HEK293 (cell line): ENCODE measurements at regions not wholly inside any gene's neighbourhood (a gene's known extent, or its start where the extent isn't known, plus 50 kb on each side); places are given as distances from the start of the nearest gene placed in this dataset.

ENCODE experiments used
- CTCF ChIA-PET: fragments of 350-600 bp; formaldehyde crosslinking; extraction: SDS; loops from one replicate; lab custom pipeline; 2021; ENCODE audit warnings: antibody characterized with exemption; lab: Yijun Ruan, JAX
- POLR2A ChIA-PET: fragments of 300-600 bp; formaldehyde crosslinking; extraction: SDS; loops from one replicate; lab custom pipeline; 2020; ENCODE audit warnings: antibody characterized with exemption, inconsistent platforms; lab: Yijun Ruan, JAX
- H3K27ac ChIP-seq: fragments of 200-500 bp; sonication (Bioruptor generic); 2 replicates; pipeline ENCODE4 v1.5.1; 2014; ENCODE audit warnings: low read depth, low read length, control low read depth, inconsistent platforms; ENCODE audit errors: extremely low read depth
- H3K36me3 ChIP-seq, 2 experiments: fragments of 200-500 bp in 1 of 2; sonication (Bioruptor generic) in 1 of 2; 1 replicate in 1 of 2; 2 replicates in 1 of 2; pipeline ENCODE4 v1.5.1; 2014 to 2017; ENCODE audit warnings: inconsistent platforms in 2 of 2, low read length in 2 of 2; ENCODE audit not compliant: control insufficient read depth in 2 of 2, insufficient read depth in 1 of 2
- H3K4me1 ChIP-seq: fragments of 200-500 bp; sonication (Bioruptor generic); 2 replicates; pipeline ENCODE4 v1.5.1; 2014; ENCODE audit warnings: mild to moderate bottlenecking, low read length, inconsistent platforms; ENCODE audit not compliant: control insufficient read depth, insufficient read depth
- H3K4me3 ChIP-seq: 2 replicates; pipeline ENCODE4 v1.5.1; 2011; ENCODE audit warnings: low read depth, mild to moderate bottlenecking, control low read depth, low read length, moderate library complexity
- H3K9me3 ChIP-seq: fragments of 200-500 bp; sonication (Bioruptor generic); 2 replicates; pipeline ENCODE4 v1.5.1; 2014; ENCODE audit warnings: low read depth, low read length, inconsistent platforms; ENCODE audit not compliant: control insufficient read depth, insufficient read depth
- BCL11B ChIP-seq: fragments of 450-650 bp; formaldehyde crosslinking; IDR thresholded peaks from 2 replicates; pipeline ENCODE4 v1.5.1; 2016; ENCODE audit warnings: low read depth, missing biosample characterization, missing genetic modification characterization
- HOXD13 ChIP-seq: sonication (generic); formaldehyde crosslinking; IDR thresholded peaks from 2 replicates; pipeline ENCODE4 v1.8.0; 2022; ENCODE audit warnings: missing genetic modification reagents, borderline replicate concordance
- KLF7 ChIP-seq: fragments of 450-650 bp; formaldehyde crosslinking; IDR thresholded peaks from 2 replicates; pipeline ENCODE4 v1.5.1; 2016; ENCODE audit warnings: missing biosample characterization, missing genetic modification characterization, borderline replicate concordance
- OSR2 ChIP-seq: fragments of 450-650 bp; formaldehyde crosslinking; IDR thresholded peaks from 2 replicates; pipeline ENCODE4 v1.5.1; 2016; ENCODE audit warnings: missing biosample characterization, missing genetic modification characterization
- PRDM1 ChIP-seq: fragments of 450-650 bp; formaldehyde crosslinking; IDR thresholded peaks from 2 replicates; pipeline ENCODE4; 2016; ENCODE audit warnings: missing biosample characterization, missing genetic modification characterization
- ZBTB20 ChIP-seq: fragments of 450-650 bp; formaldehyde crosslinking; IDR thresholded peaks from 2 replicates; pipeline ENCODE4 v1.5.1; 2016; ENCODE audit warnings: missing biosample characterization, missing genetic modification characterization
- ZNF140 ChIP-seq: fragments of 450-650 bp; formaldehyde crosslinking; IDR thresholded peaks from 2 replicates; pipeline ENCODE4 v1.5.1; 2016; ENCODE audit warnings: missing biosample characterization, missing genetic modification characterization
- ZNF155 ChIP-seq: fragments of 450-650 bp; formaldehyde crosslinking; IDR thresholded peaks from 2 replicates; pipeline ENCODE4 v1.5.1; 2016; ENCODE audit warnings: missing biosample characterization, missing genetic modification characterization
- ZNF202 ChIP-seq: fragments of 450-650 bp; formaldehyde crosslinking; IDR thresholded peaks from 2 replicates; pipeline ENCODE4 v1.5.1; 2016; ENCODE audit warnings: missing biosample characterization, missing genetic modification characterization, borderline replicate concordance
- ZNF214 ChIP-seq: fragments of 450-650 bp; formaldehyde crosslinking; IDR thresholded peaks from 2 replicates; pipeline ENCODE4 v1.5.1; 2017; ENCODE audit warnings: missing biosample characterization, mild to moderate bottlenecking, missing genetic modification characterization, borderline replicate concordance
- ZNF391 ChIP-seq: fragments of 450-650 bp; formaldehyde crosslinking; IDR thresholded peaks from 2 replicates; pipeline ENCODE4 v1.5.1; 2016; ENCODE audit warnings: low read depth, missing biosample characterization, missing genetic modification characterization, borderline replicate concordance
- ZNF423 ChIP-seq: fragments of 450-650 bp; formaldehyde crosslinking; IDR thresholded peaks from 2 replicates; pipeline ENCODE4 v1.5.1; 2016; ENCODE audit warnings: missing biosample characterization, missing genetic modification characterization
- ZNF626 ChIP-seq: fragments of 450-650 bp; sonication (Bioruptor Pico); formaldehyde crosslinking; IDR thresholded peaks from 2 replicates; pipeline ENCODE4 v1.5.1; 2018; ENCODE audit warnings: missing biosample characterization, missing genetic modification characterization, inconsistent platforms
- ZNF768 ChIP-seq: fragments of 450-650 bp; formaldehyde crosslinking; IDR thresholded peaks from 2 replicates; pipeline ENCODE4 v1.5.1; 2018; ENCODE audit warnings: missing biosample characterization, mild to moderate bottlenecking, missing genetic modification characterization
- ZNF830 ChIP-seq: fragments of 450-650 bp; IDR thresholded peaks from 2 replicates; pipeline ENCODE4 v1.5.0; 2018; ENCODE audit warnings: missing biosample characterization, missing genetic modification characterization, low read depth, mild to moderate bottlenecking, moderate library complexity
- ZSCAN23 ChIP-seq: fragments of 450-650 bp; formaldehyde crosslinking; IDR thresholded peaks from 2 replicates; pipeline ENCODE4 v1.5.1; 2016; ENCODE audit warnings: missing biosample characterization, missing genetic modification characterization
- TF ChIP-seq, protein P1 (sequence below): fragments of 450-650 bp; formaldehyde crosslinking; IDR thresholded peaks from 2 replicates; pipeline ENCODE4 v1.5.1; 2016; ENCODE audit warnings: missing biosample characterization, missing genetic modification characterization
- TF ChIP-seq, protein P2 (sequence below): fragments of 450-650 bp; formaldehyde crosslinking; IDR thresholded peaks from 2 replicates; pipeline ENCODE4 v1.5.1; 2016; ENCODE audit warnings: missing biosample characterization, missing genetic modification characterization
- TF ChIP-seq, protein P3 (sequence below): fragments of 450-650 bp; formaldehyde crosslinking; IDR thresholded peaks from 2 replicates; pipeline ENCODE4 v1.5.1; 2017; ENCODE audit warnings: missing biosample characterization, missing genetic modification characterization

DNA sequence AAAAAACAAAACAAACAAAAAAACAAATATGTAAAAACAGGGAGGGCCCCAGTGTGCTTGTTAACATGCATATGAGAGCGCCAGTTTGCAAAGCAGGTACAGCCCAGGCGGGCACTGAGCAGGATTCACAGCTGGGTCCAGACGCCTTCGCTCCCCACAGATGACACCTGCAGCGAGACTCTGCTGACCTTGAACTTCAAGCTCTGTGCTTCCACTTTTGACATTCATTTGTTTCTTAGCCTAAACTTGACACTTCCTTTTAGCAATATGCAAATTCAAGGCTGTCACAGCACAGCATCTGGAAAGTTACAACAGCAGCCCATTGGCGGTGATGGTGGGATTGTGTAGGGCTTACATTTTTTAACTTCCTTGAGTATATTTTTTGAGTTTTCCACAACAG, 88.8 kb upstream of the TNS3 start:
- H3K36me3 ChIP-seq, result no peaks in the 10 kb centered on the region
- ChIA-PET POLR2A (interaction anchor here (0.6 kb wide), 1 partner anchor 20 kb away, joined by 6 read pairs; no protein-coding TSS in a partner anchor), CTCF (no interaction called here)
- H3K4me1 ChIP-seq, result no peaks in the 10 kb centered on the region
- no peaks in the 10 kb centered on the region for H3K9me3 ChIP-seq
- H3K4me3 ChIP-seq, result no peak overlapping the region
- no peak for TF ChIP-seq ZNF423 (tag by site-specific recombination)
- no peak for TF ChIP-seq KLF7 (tag by site-specific recombination)
- no peak for TF ChIP-seq ZNF214 (tag by site-specific recombination)
- TF ChIP-seq, protein P1, sequence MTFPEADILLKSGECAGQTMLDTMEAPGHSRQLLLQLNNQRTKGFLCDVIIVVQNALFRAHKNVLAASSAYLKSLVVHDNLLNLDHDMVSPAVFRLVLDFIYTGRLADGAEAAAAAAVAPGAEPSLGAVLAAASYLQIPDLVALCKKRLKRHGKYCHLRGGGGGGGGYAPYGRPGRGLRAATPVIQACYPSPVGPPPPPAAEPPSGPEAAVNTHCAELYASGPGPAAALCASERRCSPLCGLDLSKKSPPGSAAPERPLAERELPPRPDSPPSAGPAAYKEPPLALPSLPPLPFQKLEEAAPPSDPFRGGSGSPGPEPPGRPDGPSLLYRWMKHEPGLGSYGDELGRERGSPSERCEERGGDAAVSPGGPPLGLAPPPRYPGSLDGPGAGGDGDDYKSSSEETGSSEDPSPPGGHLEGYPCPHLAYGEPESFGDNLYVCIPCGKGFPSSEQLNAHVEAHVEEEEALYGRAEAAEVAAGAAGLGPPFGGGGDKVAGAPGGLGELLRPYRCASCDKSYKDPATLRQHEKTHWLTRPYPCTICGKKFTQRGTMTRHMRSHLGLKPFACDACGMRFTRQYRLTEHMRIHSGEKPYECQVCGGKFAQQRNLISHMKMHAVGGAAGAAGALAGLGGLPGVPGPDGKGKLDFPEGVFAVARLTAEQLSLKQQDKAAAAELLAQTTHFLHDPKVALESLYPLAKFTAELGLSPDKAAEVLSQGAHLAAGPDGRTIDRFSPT (tag by site-specific recombination), result no peak
- TF ChIP-seq ZNF140 (tag by site-specific recombination), result no peak
- no peak for TF ChIP-seq OSR2 (tag by site-specific recombination)
- no peak for TF ChIP-seq ZNF626 (tag by site-specific recombination)
- no peak overlapping the region for H3K27ac ChIP-seq

DNA sequence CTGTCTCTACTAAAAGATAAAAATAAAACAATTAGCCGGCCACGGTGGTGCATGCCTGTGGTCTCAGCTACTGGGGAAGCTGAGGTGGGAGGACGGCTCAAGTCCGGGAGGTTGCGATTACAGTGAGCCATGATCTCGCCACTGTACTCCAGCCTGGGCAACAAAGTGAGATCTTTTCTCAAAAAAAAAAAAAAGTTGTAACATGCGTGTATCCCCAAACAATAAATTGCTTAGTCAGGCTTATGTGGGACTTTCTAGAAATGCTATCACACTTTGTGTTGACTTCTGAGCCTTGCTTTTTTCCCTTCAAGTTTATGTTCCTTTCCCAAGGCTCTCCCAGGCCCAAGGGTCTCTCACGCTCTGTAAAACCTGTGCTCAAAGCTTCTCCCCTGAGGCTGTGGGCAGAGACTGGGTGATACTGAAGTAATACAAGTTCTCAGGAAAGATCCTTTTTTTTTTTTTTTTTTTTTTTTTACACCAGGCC, 88.0 kb upstream of the TNS3 start:
- H3K9me3 ChIP-seq, result no peaks in the 10 kb centered on the region
- CTCF ChIA-PET, result no interaction called here
- no peak overlapping the region for H3K4me3 ChIP-seq
- H3K36me3 ChIP-seq, result no peaks in the 10 kb centered on the region
- H3K4me1 ChIP-seq, result no peaks in the 10 kb centered on the region
- TF ChIP-seq ZNF626 (tag by site-specific recombination), result no peak
- no peak for TF ChIP-seq ZSCAN23 (tag by site-specific recombination)
- TF ChIP-seq ZNF202 (tag by site-specific recombination), result no peak
- TF ChIP-seq ZNF391 (tag by site-specific recombination), result no peak
- no peak for TF ChIP-seq ZBTB20 (tag by site-specific recombination)
- no peak for TF ChIP-seq ZNF155
- TF ChIP-seq, protein P2, sequence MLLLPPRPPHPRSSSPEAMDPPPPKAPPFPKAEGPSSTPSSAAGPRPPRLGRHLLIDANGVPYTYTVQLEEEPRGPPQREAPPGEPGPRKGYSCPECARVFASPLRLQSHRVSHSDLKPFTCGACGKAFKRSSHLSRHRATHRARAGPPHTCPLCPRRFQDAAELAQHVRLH, result no peak
- no peak for TF ChIP-seq ZNF830 (tag by site-specific recombination)
- no peak overlapping the region for H3K27ac ChIP-seq
- POLR2A ChIA-PET, result interaction anchor here (0.6 kb wide), 1 partner anchor 21 kb away, joined by 6 read pairs; no protein-coding TSS in a partner anchor

DNA sequence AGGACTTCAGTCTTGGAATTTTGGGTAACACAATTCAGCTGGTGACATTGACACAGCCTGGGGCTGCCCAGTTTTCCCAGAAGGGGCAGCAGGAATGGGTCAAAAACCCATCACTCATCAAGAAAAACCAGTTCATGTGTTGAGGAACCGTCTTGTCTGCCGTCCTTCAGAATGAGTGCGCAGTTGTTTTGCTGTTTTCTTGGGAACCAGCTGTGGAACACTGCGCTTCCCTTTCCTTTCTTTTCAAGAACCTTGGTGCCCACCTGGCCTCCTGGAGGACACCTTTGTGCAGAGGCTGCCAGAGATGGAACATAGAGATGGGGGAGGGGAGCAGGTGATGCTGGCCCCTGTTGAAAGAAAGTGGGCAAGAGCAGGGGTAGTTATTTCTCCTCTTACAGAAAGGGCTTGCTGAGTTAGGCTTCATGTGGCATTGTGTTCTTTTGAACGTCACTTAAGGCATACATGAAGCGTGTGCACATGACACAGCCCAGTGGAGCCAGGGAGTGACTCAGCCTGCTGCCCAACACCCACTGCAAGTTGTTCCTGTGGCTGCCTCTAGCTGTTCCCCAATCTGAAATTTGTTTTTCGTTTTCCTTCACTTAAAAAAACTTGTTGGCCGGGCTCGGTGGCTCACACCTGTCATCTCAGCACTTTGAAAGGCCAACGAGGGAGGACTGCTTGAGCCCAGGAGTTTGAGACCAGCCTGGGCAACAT, 87.4 kb upstream of the TNS3 start:
- POLR2A ChIA-PET, result no interaction called here

More for the DNA sequence above, 87.4 kb upstream of the TNS3 start:
- Histone ChIP-seq H3K9me3 (no peaks in the 10 kb centered on the region), H3K4me1 (no peaks in the 10 kb centered on the region), H3K27ac (no peak overlapping the region), H3K4me3 (no peak overlapping the region), H3K36me3 (no peaks in the 10 kb centered on the region)
- CTCF ChIA-PET, result interaction anchor here (0.7 kb wide), 1 partner anchor 61 kb away, joined by 3 read pairs; no protein-coding TSS in a partner anchor
- no peak for TF ChIP-seq ZNF768 (tag by site-specific recombination)
- TF ChIP-seq, protein P1 (tag by site-specific recombination), result no peak
- TF ChIP-seq, protein P3, sequence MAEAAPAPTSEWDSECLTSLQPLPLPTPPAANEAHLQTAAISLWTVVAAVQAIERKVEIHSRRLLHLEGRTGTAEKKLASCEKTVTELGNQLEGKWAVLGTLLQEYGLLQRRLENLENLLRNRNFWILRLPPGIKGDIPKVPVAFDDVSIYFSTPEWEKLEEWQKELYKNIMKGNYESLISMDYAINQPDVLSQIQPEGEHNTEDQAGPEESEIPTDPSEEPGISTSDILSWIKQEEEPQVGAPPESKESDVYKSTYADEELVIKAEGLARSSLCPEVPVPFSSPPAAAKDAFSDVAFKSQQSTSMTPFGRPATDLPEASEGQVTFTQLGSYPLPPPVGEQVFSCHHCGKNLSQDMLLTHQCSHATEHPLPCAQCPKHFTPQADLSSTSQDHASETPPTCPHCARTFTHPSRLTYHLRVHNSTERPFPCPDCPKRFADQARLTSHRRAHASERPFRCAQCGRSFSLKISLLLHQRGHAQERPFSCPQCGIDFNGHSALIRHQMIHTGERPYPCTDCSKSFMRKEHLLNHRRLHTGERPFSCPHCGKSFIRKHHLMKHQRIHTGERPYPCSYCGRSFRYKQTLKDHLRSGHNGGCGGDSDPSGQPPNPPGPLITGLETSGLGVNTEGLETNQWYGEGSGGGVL, result no peak
- TF ChIP-seq ZNF155, result no peak
- TF ChIP-seq ZBTB20 (tag by site-specific recombination), result no peak
- TF ChIP-seq PRDM1 (tag by site-specific recombination), result no peak
- TF ChIP-seq HOXD13 (CRISPR knock-in tag), result no peak
- TF ChIP-seq BCL11B (tag by site-specific recombination), result no peak
